Aorta (tissue), 5 donors: ENCODE measurements at regions not wholly inside any gene's neighbourhood (a gene's known extent, or its start where the extent isn't known, plus 50 kb on each side); places are given as distances from the start of the nearest gene placed in this dataset.
A peak's percentile ranks its signal among the peaks of the same experiment; 100 is the strongest.

Experiments
- ATAC-seq: fragments of 200-7000 bp; cut with Tn5 transposase; one replicate; pipeline ENCODE4 v1.9.1; 2022; ENCODE audit warnings: moderate library complexity; ENCODE audit not compliant: low FRiP score
- DNase-seq, 2 donors: peaks; one replicate each; pipeline ENCODE4 v3.0.0-alpha.2; 2020
- H3K27ac ChIP-seq, 2 donors: one replicate each; pipeline ENCODE4 v1.5.1; 2013; ENCODE audit warnings: low read length in 2 of 2, mild to moderate bottlenecking in 2 of 2, moderate library complexity in 2 of 2, control low read depth in 1 of 2, inconsistent platforms in 1 of 2, low read depth in 1 of 2
- H3K27me3 ChIP-seq, 2 donors: one replicate each; pipeline ENCODE4 v1.6.1; 2013; ENCODE audit warnings: control low read depth in 1 of 2, low read length in 1 of 2, mild to moderate bottlenecking in 1 of 2, moderate library complexity in 1 of 2; ENCODE audit not compliant: insufficient read depth in 2 of 2, control insufficient read depth in 1 of 2
- H3K36me3 ChIP-seq, 2 donors: one replicate each; pipeline ENCODE4 v1.6.1; 2013; ENCODE audit warnings: control low read depth in 1 of 2, low read length in 1 of 2, mild to moderate bottlenecking in 1 of 2; ENCODE audit not compliant: insufficient read depth in 2 of 2, control insufficient read depth in 1 of 2
- H3K4me1 ChIP-seq, 2 donors: one replicate each; pipeline ENCODE4 v1.6.1; 2013; ENCODE audit warnings: low read length in 2 of 2, control low read depth in 1 of 2, mild to moderate bottlenecking in 1 of 2, moderate library complexity in 1 of 2; ENCODE audit not compliant: insufficient read depth in 2 of 2, control insufficient read depth in 1 of 2
- H3K4me3 ChIP-seq, 2 donors: one replicate each; pipeline ENCODE4 v1.5.1; 2013; ENCODE audit warnings: low read length in 2 of 2, control low read depth in 1 of 2, mild to moderate bottlenecking in 1 of 2
- H3K9me3 ChIP-seq: one replicate; pipeline ENCODE4 v1.6.1; 2013; ENCODE audit warnings: mild to moderate bottlenecking, low read length; ENCODE audit not compliant: control insufficient read depth
- WGBS, 2 donors: extraction: QIAGEN DNeasy Blood & Tissue Kit; methylation state at CpG; one replicate each; pipeline ENCODE4 v1.1.7; 2013; 5-methylcytosine and 5-hydroxymethylcytosine counted together
- intact Hi-C, 2 donors: fragments of 100-400 bp; cut with DNase I; formaldehyde crosslinking; loops; one replicate each; pipeline versions ENCODE4 v1.14.2 to v1.15.0; 2022
- donor health status: healthy with polysubstance abuse.
- donor health status: Bipolar disorder and iron deficiency.
- donor health status: DM: no; HTN: no; CAD: no.
- donor health status: DM: no; HTN: no; CAD: no.
- donor health status: DM: yes; HTN: yes; CAD: no.

- Histone ChIP-seq H3K36me3 (no peaks in the 10 kb centered on the region), H3K4me1 (no peaks in the 10 kb centered on the region), H3K27ac (no peak overlapping the region), H3K4me3 (no peak overlapping the region), H3K9me3 (no peaks in the 10 kb centered on the region), H3K27me3 (no peaks in the 10 kb centered on the region)
- intact Hi-C loops: no loop called here
- DNase-seq (no peak), ATAC-seq (no peak)
- WGBS, 2 donors: 96% methylated on average over 5 of the region's 5 CpGs
These were observed 70.9 kb upstream of the EEA1 start for GRCh38 chr12:93000026-93000425.

- Histone ChIP-seq H3K27me3 (no peaks in the 10 kb centered on the region), H3K4me1 (no peaks in the 10 kb centered on the region), H3K36me3 (no peaks in the 10 kb centered on the region), H3K27ac (no peak overlapping the region), H3K4me3 (no peak overlapping the region), H3K9me3 (no peaks in the 10 kb centered on the region)
- WGBS, 2 donors: 56 to 61% methylated on average over 3 of the region's 3 CpGs
- intact Hi-C loops: no loop called here
- no peak for DNase-seq
- ATAC-seq: no peak
These were observed 72.3 kb upstream of the EEA1 start for GRCh38 chr12:93001407-93001806.

GRCh38 chr12:93002293-93003054, 73.4 kb upstream of the EEA1 start:
- no peak overlapping the region for H3K27ac ChIP-seq

GRCh38 chr12:93003531-93004239, 74.6 kb upstream of the EEA1 start:
- DNase-seq (no peak), ATAC-seq (no peak)
- intact Hi-C loops: no loop called here
- H3K27me3 ChIP-seq: no peaks in the 10 kb centered on the region
- no peaks in the 10 kb centered on the region for H3K36me3 ChIP-seq
- H3K27ac ChIP-seq: no peak overlapping the region
- WGBS, 2 donors: 83 to 90% methylated on average over 9 of the region's 9 CpGs
- peaks cover 0 to 4% of the 10 kb centered on the region in 2 donors for H3K4me1 ChIP-seq
- no peak overlapping the region for H3K4me3 ChIP-seq
- no peaks in the 10 kb centered on the region for H3K9me3 ChIP-seq

More at GRCh38 chr12:93002293-93003054, 73.4 kb upstream of the EEA1 start:
- Histone ChIP-seq H3K27me3 (no peaks in the 10 kb centered on the region), H3K9me3 (no peaks in the 10 kb centered on the region), H3K36me3 (no peaks in the 10 kb centered on the region), H3K4me3 (no peak overlapping the region), H3K4me1 (no peaks in the 10 kb centered on the region)
- DNase-seq (peak in 1 of 2 donors; percentile 63), ATAC-seq (peak; percentile 79)
- 5 to 10% methylated on average over 7 of the region's 7 CpGs for WGBS, 2 donors
- intact Hi-C loops: no loop called here

- no peak for DNase-seq
- Histone ChIP-seq H3K27me3 (no peaks in the 10 kb centered on the region), H3K4me1 (peaks cover 0 to 4% of the 10 kb centered on the region in 2 donors), H3K27ac (no peak overlapping the region), H3K36me3 (no peaks in the 10 kb centered on the region), H3K9me3 (no peaks in the 10 kb centered on the region), H3K4me3 (no peak overlapping the region)
- no peak for ATAC-seq
- WGBS, 2 donors: 95 to 96% methylated on average over 8 of the region's 8 CpGs
- intact Hi-C loops: no loop called here
These were observed 76.9 kb upstream of the EEA1 start for GRCh38 chr12:93005928-93006392.

GRCh38 chr12:93006471-93007208, 77.5 kb upstream of the EEA1 start:
- Histone ChIP-seq H3K36me3 (no peaks in the 10 kb centered on the region), H3K4me3 (no peak overlapping the region), H3K27ac (no peak overlapping the region), H3K4me1 (peaks cover 0 to 4% of the 10 kb centered on the region in 2 donors), H3K9me3 (no peaks in the 10 kb centered on the region), H3K27me3 (no peaks in the 10 kb centered on the region)
- DNase-seq (no peak), ATAC-seq (no peak)
- intact Hi-C loops: no loop called here
- WGBS, 2 donors: 76 to 81% methylated on average over 5 of the region's 5 CpGs

GRCh38 chr12:93007544-93007943, 78.4 kb upstream of the EEA1 start:
- intact Hi-C loops: no loop called here
- 45 to 46% methylated on average over 4 of the region's 4 CpGs for WGBS, 2 donors
- ATAC-seq (no peak), DNase-seq (no peak)
- Histone ChIP-seq H3K4me1 (peaks cover 0 to 4% of the 10 kb centered on the region in 2 donors), H3K27ac (no peak overlapping the region), H3K4me3 (no peak overlapping the region), H3K27me3 (no peaks in the 10 kb centered on the region), H3K9me3 (no peaks in the 10 kb centered on the region), H3K36me3 (no peaks in the 10 kb centered on the region)

GRCh38 chr12:93008044-93008778, 79.1 kb upstream of the EEA1 start:
- Histone ChIP-seq H3K4me1 (peaks cover 0 to 4% of the 10 kb centered on the region in 2 donors), H3K27ac (no peak overlapping the region), H3K36me3 (no peaks in the 10 kb centered on the region), H3K27me3 (no peaks in the 10 kb centered on the region), H3K4me3 (no peak overlapping the region), H3K9me3 (no peaks in the 10 kb centered on the region)
- no peak for DNase-seq
- intact Hi-C loops: no loop called here
- WGBS, 2 donors: 93 to 96% methylated on average over 3 of the region's 3 CpGs
- ATAC-seq: no peak
